BLaER1 (cell line): ENCODE measurements at regions not wholly inside any gene's neighbourhood (a gene's known extent, or its start where the extent isn't known, plus 50 kb on each side); places are given as distances from the start of the nearest gene placed in this dataset.
"Not testable (repeated sequence)": the region's sequence is repeated elsewhere in the genome, so short reads cannot be mapped to it uniquely, and the experiment has no call there.

Experiments used
- H3K27ac ChIP-seq: shearing (Covaris generic); formaldehyde crosslinking; 2 replicates; pipeline ENCODE4 v1.8.1; 2022
- H3K27me3 ChIP-seq: shearing (Covaris generic); formaldehyde crosslinking; 2 replicates; pipeline ENCODE4 v1.8.1; 2022
- H3K36me3 ChIP-seq: shearing (Covaris generic); formaldehyde crosslinking; 2 replicates; pipeline ENCODE4 v1.8.1; 2022
- H3K4me1 ChIP-seq: shearing (Covaris generic); formaldehyde crosslinking; 2 replicates; pipeline ENCODE4 v1.8.1; 2022
- H3K4me2 ChIP-seq: shearing (Covaris generic); formaldehyde crosslinking; 2 replicates; pipeline ENCODE4 v1.8.1; 2022
- H3K4me3 ChIP-seq: shearing (Covaris generic); formaldehyde crosslinking; 2 replicates; pipeline ENCODE4 v1.8.1; 2022
- H3K9ac ChIP-seq: shearing (Covaris generic); formaldehyde crosslinking; 2 replicates; pipeline ENCODE4 v1.8.1; 2022
- H3K9me3 ChIP-seq: shearing (Covaris generic); formaldehyde crosslinking; 2 replicates; pipeline ENCODE4 v1.8.1; 2022
- H4K20me1 ChIP-seq: shearing (Covaris generic); formaldehyde crosslinking; 2 replicates; pipeline ENCODE4 v1.8.1; 2022
- Cebpa-rat ChIP-seq: shearing (Covaris generic); IDR thresholded peaks from 2 replicates; pipeline ENCODE4 v1.8.1; 2022

DNA sequence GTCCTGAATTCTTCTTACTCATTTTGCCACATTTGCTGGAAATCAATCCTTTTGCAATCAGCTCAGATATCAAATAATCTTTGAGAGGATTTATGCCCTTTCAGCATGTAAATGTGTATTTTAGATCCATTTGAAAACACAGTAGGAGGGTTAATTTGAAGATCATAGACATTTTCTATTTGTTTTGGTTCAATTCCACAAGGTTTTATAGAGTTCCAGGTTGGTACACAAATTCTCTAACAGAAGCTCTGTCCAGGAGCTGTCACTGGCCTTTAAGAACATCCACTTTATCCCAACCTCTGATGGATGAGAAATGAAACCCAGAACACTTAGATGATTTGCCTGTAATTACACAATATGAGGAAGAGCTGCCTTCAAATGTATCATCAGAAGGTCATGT, 157.3 kb upstream of the CHAC2 start:
- no peaks in the 10 kb centered on the region for H3K4me1 ChIP-seq
- H3K4me3 ChIP-seq: no peak overlapping the region
- H3K9me3 ChIP-seq: no peaks in the 10 kb centered on the region
- no peak overlapping the region for H3K4me2 ChIP-seq
- no peaks in the 10 kb centered on the region for H3K27me3 ChIP-seq
- H4K20me1 ChIP-seq: no peaks in the 10 kb centered on the region
- no peak for TF ChIP-seq Cebpa-rat
- no peak overlapping the region for H3K9ac ChIP-seq
- no peak overlapping the region for H3K27ac ChIP-seq
- H3K36me3 ChIP-seq: no peaks in the 10 kb centered on the region

GRCh38 chr2:53609551-53609950, 158.1 kb upstream of the CHAC2 start:
- Histone ChIP-seq H3K4me3 (no peak overlapping the region), H3K9ac (no peak overlapping the region), H3K4me2 (no peak overlapping the region), H3K27ac (no peak overlapping the region), H3K9me3 (no peaks in the 10 kb centered on the region), H3K27me3 (no peaks in the 10 kb centered on the region), H4K20me1 (no peaks in the 10 kb centered on the region), H3K36me3 (no peaks in the 10 kb centered on the region), H3K4me1 (no peaks in the 10 kb centered on the region)
- TF ChIP-seq Cebpa-rat: no peak

DNA sequence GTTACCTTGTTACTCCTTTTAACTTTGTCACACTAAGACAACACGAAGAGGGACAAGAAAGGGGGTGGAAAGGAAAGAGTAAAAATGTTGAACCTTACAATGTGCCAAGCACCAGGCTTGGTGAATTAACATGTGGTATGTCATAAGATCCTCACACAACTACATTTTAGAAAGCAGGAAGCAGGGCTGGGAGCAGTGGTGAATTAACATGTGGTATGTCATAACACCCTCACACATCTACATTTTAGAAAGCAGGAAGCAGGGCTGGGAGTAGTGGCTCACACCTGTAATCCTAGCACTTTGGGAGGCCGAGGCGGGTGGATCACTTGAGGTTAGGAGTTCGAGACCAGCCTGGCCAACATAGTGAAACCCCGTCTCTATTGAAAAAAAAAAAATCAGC, 159.3 kb upstream of the CHAC2 start:
- H3K9me3 ChIP-seq: no peaks in the 10 kb centered on the region
- TF ChIP-seq Cebpa-rat: no peak
- no peak overlapping the region for H3K4me3 ChIP-seq
- no peak overlapping the region for H3K4me2 ChIP-seq
- no peak overlapping the region for H3K27ac ChIP-seq
- H4K20me1 ChIP-seq: no peaks in the 10 kb centered on the region
- H3K27me3 ChIP-seq: no peaks in the 10 kb centered on the region
- no peaks in the 10 kb centered on the region for H3K4me1 ChIP-seq
- H3K36me3 ChIP-seq: no peaks in the 10 kb centered on the region
- H3K9ac ChIP-seq: no peak overlapping the region

DNA sequence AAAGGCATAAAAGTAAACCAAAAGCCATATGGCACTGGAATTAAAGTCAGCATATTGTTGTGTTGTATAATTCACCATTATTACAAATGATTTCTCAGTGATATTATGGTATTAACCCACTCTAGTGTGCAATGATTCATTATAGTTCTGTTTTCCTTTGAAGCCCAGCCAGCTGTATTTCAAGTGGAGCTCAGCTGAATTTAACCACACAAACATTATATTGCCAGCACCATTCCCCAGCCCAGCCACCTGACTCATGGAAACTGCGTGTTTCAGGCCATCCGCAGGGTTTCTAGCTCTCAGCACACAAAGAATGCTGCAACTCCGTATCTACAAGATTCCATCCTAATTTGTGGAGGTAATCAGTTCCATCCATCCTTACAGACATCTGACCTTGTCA, 166.8 kb upstream of the CHAC2 start:
- H3K27me3 ChIP-seq: no peaks in the 10 kb centered on the region
- no peaks in the 10 kb centered on the region for H3K9me3 ChIP-seq
- H4K20me1 ChIP-seq: no peaks in the 10 kb centered on the region
- H3K4me3 ChIP-seq: no peak overlapping the region
- H3K9ac ChIP-seq: no peak overlapping the region
- H3K4me2 ChIP-seq: no peak overlapping the region
- H3K4me1 ChIP-seq: no peaks in the 10 kb centered on the region
- TF ChIP-seq Cebpa-rat: no peak
- no peak overlapping the region for H3K27ac ChIP-seq
- no peaks in the 10 kb centered on the region for H3K36me3 ChIP-seq

- H3K27ac ChIP-seq, H3K9ac ChIP-seq, H3K36me3 ChIP-seq: not testable (repeated sequence)
Measured at GRCh38 chr2:53586733-53587612, 180.6 kb upstream of the CHAC2 start.

DNA sequence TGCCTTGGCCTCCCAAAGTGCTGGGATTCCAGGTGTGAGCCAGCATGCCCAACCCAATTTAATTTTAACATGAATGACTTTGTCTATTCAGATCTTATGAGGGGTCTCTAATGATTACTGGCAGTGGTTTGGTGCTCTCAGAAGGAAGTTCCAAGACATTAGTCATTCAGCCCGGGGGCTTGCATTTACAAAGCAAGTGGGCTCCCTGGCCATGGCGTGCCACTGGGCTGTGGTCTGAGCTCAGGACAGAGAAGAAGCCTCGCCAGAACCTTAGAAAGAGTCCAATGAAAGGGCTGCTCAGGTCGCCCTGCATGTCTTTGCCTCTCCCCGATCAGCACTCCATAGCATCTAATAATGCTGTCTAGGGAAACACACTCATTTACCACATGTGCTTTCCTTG, 182.6 kb upstream of the CHAC2 start:
- no peak overlapping the region for H3K4me3 ChIP-seq
- no peak overlapping the region for H3K9ac ChIP-seq
- H3K36me3 ChIP-seq: no peaks in the 10 kb centered on the region
- H4K20me1 ChIP-seq: no peaks in the 10 kb centered on the region
- H3K9me3 ChIP-seq: no peaks in the 10 kb centered on the region
- H3K4me2 ChIP-seq: no peak overlapping the region
- H3K27me3 ChIP-seq: no peaks in the 10 kb centered on the region
- TF ChIP-seq Cebpa-rat: no peak
- no peak overlapping the region for H3K27ac ChIP-seq
- H3K4me1 ChIP-seq: no peaks in the 10 kb centered on the region

More at GRCh38 chr2:53586733-53587612, 180.6 kb upstream of the CHAC2 start:
- not testable (repeated sequence) for H3K4me2 ChIP-seq, H3K4me3 ChIP-seq, H3K4me1 ChIP-seq, H3K27me3 ChIP-seq, H4K20me1 ChIP-seq, H3K9me3 ChIP-seq

GRCh38 chr2:53583583-53583982, 184.0 kb upstream of the CHAC2 start:
- Histone ChIP-seq H3K27me3 (no peaks in the 10 kb centered on the region), H3K4me3 (no peak overlapping the region), H3K9me3 (no peaks in the 10 kb centered on the region), H3K4me1 (no peaks in the 10 kb centered on the region), H3K36me3 (no peaks in the 10 kb centered on the region), H3K9ac (no peak overlapping the region), H3K4me2 (no peak overlapping the region), H4K20me1 (no peaks in the 10 kb centered on the region), H3K27ac (no peak overlapping the region)
- TF ChIP-seq Cebpa-rat: no peak

GRCh38 chr2:53582556-53582955, 185.0 kb upstream of the CHAC2 start:
- no peak overlapping the region for H3K4me3 ChIP-seq
- no peaks in the 10 kb centered on the region for H3K9me3 ChIP-seq
- H3K27ac ChIP-seq: no peak overlapping the region
- no peaks in the 10 kb centered on the region for H3K36me3 ChIP-seq
- H4K20me1 ChIP-seq: no peaks in the 10 kb centered on the region
- H3K4me2 ChIP-seq: no peak overlapping the region
- no peaks in the 10 kb centered on the region for H3K27me3 ChIP-seq
- H3K4me1 ChIP-seq: no peaks in the 10 kb centered on the region
- no peak for TF ChIP-seq Cebpa-rat
- no peak overlapping the region for H3K9ac ChIP-seq

GRCh38 chr2:53576166-53576565, 191.4 kb upstream of the CHAC2 start:
- H3K27ac ChIP-seq: no peak overlapping the region
- no peak for TF ChIP-seq Cebpa-rat

GRCh38 chr2:53575721-53576124, 191.9 kb upstream of the CHAC2 start:
- Histone ChIP-seq H3K36me3 (no peaks in the 10 kb centered on the region), H4K20me1 (no peaks in the 10 kb centered on the region), H3K4me3 (no peak overlapping the region), H3K9me3 (no peaks in the 10 kb centered on the region), H3K27ac (no peak overlapping the region), H3K4me2 (no peak overlapping the region), H3K9ac (no peak overlapping the region), H3K4me1 (no peaks in the 10 kb centered on the region), H3K27me3 (no peaks in the 10 kb centered on the region)
- TF ChIP-seq Cebpa-rat: no peak

More at GRCh38 chr2:53576166-53576565, 191.4 kb upstream of the CHAC2 start:
- H3K4me1 ChIP-seq: no peaks in the 10 kb centered on the region
- H3K27me3 ChIP-seq: no peaks in the 10 kb centered on the region
- no peaks in the 10 kb centered on the region for H3K9me3 ChIP-seq
- H4K20me1 ChIP-seq: no peaks in the 10 kb centered on the region
- H3K36me3 ChIP-seq: no peaks in the 10 kb centered on the region
- H3K4me3 ChIP-seq: no peak overlapping the region
- H3K9ac ChIP-seq: no peak overlapping the region
- no peak overlapping the region for H3K4me2 ChIP-seq
